Caco-2 (cell line): ENCODE measurements at regions not wholly inside any gene's neighbourhood (a gene's known extent, or its start where the extent isn't known, plus 50 kb on each side); places are given as distances from the start of the nearest gene placed in this dataset.

Experiments used
- BruUV-seq: library from RNA; stranded (reverse); fragments of 400-500 nt; replicated peaks from 2 replicates; lab custom pipeline; 2021; lab: Mats Ljungman, UMichigan
- CTCF ChIA-PET: fragments of 300-600 bp; sonication (Branson Sonifier 250); formaldehyde crosslinking; loops from one replicate; lab custom pipeline; 2022; ENCODE audit warnings: antibody characterized with exemption; lab: Charles Lee
- POLR2A ChIA-PET: fragments of 300-600 bp; sonication (Branson Sonifier 250); formaldehyde crosslinking; loops from one replicate; lab custom pipeline; 2022; ENCODE audit warnings: antibody characterized with exemption; lab: Charles Lee
- DNase-seq, 2 experiments: peaks; one replicate each; pipeline versions ENCODE4 v3.0.0 to v3.0.0-alpha.2; 2020 to 2022
- H3K27me3 ChIP-seq: replicated peaks from 2 replicates; pipeline ENCODE4 v1.6.0; 2011; ENCODE audit warnings: low read length; ENCODE audit not compliant: control insufficient read depth, insufficient read depth
- H3K36me3 ChIP-seq: 2 replicates; pipeline ENCODE4 v1.5.1; 2011; ENCODE audit warnings: low read length; ENCODE audit not compliant: control insufficient read depth, insufficient read depth
- H3K4me1 ChIP-seq: fragments of 250-450 bp; sonication (Bioruptor Pico); 2 replicates; pipeline ENCODE4 v1.5.1; 2020; ENCODE audit warnings: mild to moderate bottlenecking
- H3K4me3 ChIP-seq: 2 replicates; pipeline ENCODE4 v1.5.1; 2011; ENCODE audit warnings: low read depth, mild to moderate bottlenecking, control low read depth, low read length
- H3K9me3 ChIP-seq: fragments of 250-450 bp; sonication (Bioruptor Pico); 2 replicates; pipeline ENCODE4 v1.5.1; 2020; ENCODE audit warnings: mild to moderate bottlenecking, moderate library complexity
- H3K27ac Mint-ChIP-seq: one replicate; pipeline ENCODE4 v1.8.0; 2022; ENCODE audit warnings: mixed read lengths; ENCODE audit not compliant: unreplicated experiment
- H3K27me3 Mint-ChIP-seq: one replicate; pipeline ENCODE4 v1.8.0; 2022; ENCODE audit warnings: mixed read lengths; ENCODE audit not compliant: insufficient read depth, unreplicated experiment
- H3K36me3 Mint-ChIP-seq: one replicate; pipeline ENCODE4 v1.8.0; 2022; ENCODE audit warnings: mild to moderate bottlenecking, mixed read lengths; ENCODE audit not compliant: insufficient read depth, unreplicated experiment
- H3K4me1 Mint-ChIP-seq: one replicate; pipeline ENCODE4 v1.8.0; 2022; ENCODE audit warnings: low read depth, mixed read lengths; ENCODE audit not compliant: unreplicated experiment
- H3K4me3 Mint-ChIP-seq: one replicate; pipeline ENCODE4 v1.8.0; 2022; ENCODE audit warnings: mild to moderate bottlenecking, moderate library complexity, mixed read lengths; ENCODE audit not compliant: unreplicated experiment
- H3K9me3 Mint-ChIP-seq: one replicate; pipeline ENCODE4 v1.8.0; 2022; ENCODE audit warnings: mixed read lengths; ENCODE audit not compliant: unreplicated experiment
- intact Hi-C: fragments of 100-400 bp; cut with micrococcal nuclease; formaldehyde crosslinking; loops from one replicate; pipeline ENCODE4 v1.10.0; 2022; ENCODE audit not compliant: unreplicated experiment
- TF ChIP-seq, protein P1 (sequence below), 2 experiments: fragments of 200-600 bp in 1 of 2; IDR thresholded peaks; 1 replicate in 1 of 2; 2 replicates in 1 of 2; pipeline versions ENCODE4 v1.5.1 to v1.8.0; 2011 to 2022; ENCODE audit warnings: antibody characterized with exemption in 1 of 2, control low read depth in 1 of 2, inconsistent platforms in 1 of 2, low read depth in 1 of 2, low read length in 1 of 2, mild to moderate bottlenecking in 1 of 2, moderate library complexity in 1 of 2; ENCODE audit not compliant: insufficient read depth in 1 of 2, severe bottlenecking in 1 of 2, unreplicated experiment in 1 of 2

GRCh38 chr13:57056601-57057180 is 84.0 kb upstream of the PRR20A start:
- H3K36me3 Mint-ChIP-seq = no peaks in the 10 kb centered on the region
- no peak overlapping the region for H3K27ac Mint-ChIP-seq
- no peak overlapping the region for H3K4me3 Mint-ChIP-seq
- no TSS peak for BruUV-seq
- intact Hi-C loops = no loop called here
- no peaks in the 10 kb centered on the region for H3K4me1 Mint-ChIP-seq
- H3K36me3 ChIP-seq = no peaks in the 10 kb centered on the region
- no peak overlapping the region for H3K4me3 ChIP-seq
- ChIA-PET CTCF (no interaction called here), POLR2A (no interaction called here)
- H3K9me3 Mint-ChIP-seq = no peaks in the 10 kb centered on the region
- H3K4me1 ChIP-seq = no peaks in the 10 kb centered on the region
- H3K27me3 Mint-ChIP-seq = no peaks in the 10 kb centered on the region
- TF ChIP-seq, protein P1, sequence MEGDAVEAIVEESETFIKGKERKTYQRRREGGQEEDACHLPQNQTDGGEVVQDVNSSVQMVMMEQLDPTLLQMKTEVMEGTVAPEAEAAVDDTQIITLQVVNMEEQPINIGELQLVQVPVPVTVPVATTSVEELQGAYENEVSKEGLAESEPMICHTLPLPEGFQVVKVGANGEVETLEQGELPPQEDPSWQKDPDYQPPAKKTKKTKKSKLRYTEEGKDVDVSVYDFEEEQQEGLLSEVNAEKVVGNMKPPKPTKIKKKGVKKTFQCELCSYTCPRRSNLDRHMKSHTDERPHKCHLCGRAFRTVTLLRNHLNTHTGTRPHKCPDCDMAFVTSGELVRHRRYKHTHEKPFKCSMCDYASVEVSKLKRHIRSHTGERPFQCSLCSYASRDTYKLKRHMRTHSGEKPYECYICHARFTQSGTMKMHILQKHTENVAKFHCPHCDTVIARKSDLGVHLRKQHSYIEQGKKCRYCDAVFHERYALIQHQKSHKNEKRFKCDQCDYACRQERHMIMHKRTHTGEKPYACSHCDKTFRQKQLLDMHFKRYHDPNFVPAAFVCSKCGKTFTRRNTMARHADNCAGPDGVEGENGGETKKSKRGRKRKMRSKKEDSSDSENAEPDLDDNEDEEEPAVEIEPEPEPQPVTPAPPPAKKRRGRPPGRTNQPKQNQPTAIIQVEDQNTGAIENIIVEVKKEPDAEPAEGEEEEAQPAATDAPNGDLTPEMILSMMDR (IDR thresholded peaks at IDR 0.05; ENCODE audit: insufficient read depth in 1 of 2, low read depth in 1 of 2, low read length in 1 of 2, severe bottlenecking in 1 of 2, unreplicated experiment in 1 of 2) = no peak
- no peak for DNase-seq
- no peaks in the 10 kb centered on the region for H3K9me3 ChIP-seq
- no peaks in the 10 kb centered on the region for H3K27me3 ChIP-seq

DNA sequence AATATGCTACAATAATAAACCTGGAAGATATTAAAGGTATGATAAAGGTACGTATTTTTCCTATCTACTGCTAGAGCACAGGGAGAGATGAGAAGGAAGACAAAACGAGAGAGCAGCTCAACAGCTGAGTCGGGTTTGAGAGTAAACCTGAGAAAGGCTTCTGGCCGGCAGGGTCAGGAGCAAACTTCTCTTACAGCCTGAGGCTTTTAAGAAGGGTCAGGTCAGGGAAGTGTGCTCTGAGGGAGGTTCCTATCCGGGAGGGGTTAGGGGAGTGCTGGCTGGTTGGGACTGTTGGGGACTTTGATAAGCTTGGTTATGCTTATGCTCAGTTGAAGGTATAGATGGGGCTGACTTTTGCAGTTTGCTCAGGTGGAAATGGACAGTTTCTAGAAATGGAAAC is 77.7 kb upstream of the PRR20A start:
- H3K27ac Mint-ChIP-seq = no peak overlapping the region
- Histone ChIP-seq H3K4me1 (no peaks in the 10 kb centered on the region), H3K27me3 (no peaks in the 10 kb centered on the region), H3K9me3 (no peaks in the 10 kb centered on the region), H3K4me3 (no peak overlapping the region), H3K36me3 (no peaks in the 10 kb centered on the region)
- intact Hi-C loops = no loop called here
- no peaks in the 10 kb centered on the region for H3K27me3 Mint-ChIP-seq
- H3K4me3 Mint-ChIP-seq = no peak overlapping the region
- ChIA-PET CTCF (no interaction called here), POLR2A (no interaction called here)
- no TSS peak for BruUV-seq
- no peaks in the 10 kb centered on the region for H3K36me3 Mint-ChIP-seq
- TF ChIP-seq, protein P1 (IDR thresholded peaks at IDR 0.05; ENCODE audit: insufficient read depth in 1 of 2, low read depth in 1 of 2, low read length in 1 of 2, severe bottlenecking in 1 of 2, unreplicated experiment in 1 of 2) = no peak
- no peaks in the 10 kb centered on the region for H3K4me1 Mint-ChIP-seq
- peak in 1 of 2 experiments; percentile 29 for DNase-seq
- no peaks in the 10 kb centered on the region for H3K9me3 Mint-ChIP-seq

- DNase-seq = no peak
- Mint-ChIP-seq H3K27me3 (no peaks in the 10 kb centered on the region), H3K36me3 (no peaks in the 10 kb centered on the region), H3K27ac (no peak overlapping the region), H3K4me1 (no peaks in the 10 kb centered on the region), H3K4me3 (no peak overlapping the region), H3K9me3 (no peaks in the 10 kb centered on the region)
- intact Hi-C loops = no loop called here
- POLR2A ChIA-PET = no interaction called here
- no TSS peak for BruUV-seq
- no peaks in the 10 kb centered on the region for H3K27me3 ChIP-seq
- H3K9me3 ChIP-seq = no peaks in the 10 kb centered on the region
- H3K36me3 ChIP-seq = no peaks in the 10 kb centered on the region
- H3K4me3 ChIP-seq = no peak overlapping the region
- TF ChIP-seq, protein P1 (IDR thresholded peaks at IDR 0.05; ENCODE audit: insufficient read depth in 1 of 2, low read depth in 1 of 2, low read length in 1 of 2, severe bottlenecking in 1 of 2, unreplicated experiment in 1 of 2) = no peak
- CTCF ChIA-PET = no interaction called here
- no peaks in the 10 kb centered on the region for H3K4me1 ChIP-seq
Observed at GRCh38 chr13:57073983-57074382, 66.7 kb upstream of the PRR20A start.
